Mesendoderm (in vitro differentiated cells): ENCODE measurements at regions not wholly inside any gene's neighbourhood (a gene's known extent, or its start where the extent isn't known, plus 50 kb on each side); places are given as distances from the start of the nearest gene placed in this dataset.

Experiments used
- DNase-seq: peaks from one replicate; pipeline ENCODE4 v3.0.0; 2013
- H2AK5ac ChIP-seq: 2 replicates; pipeline ENCODE4 v1.6.1; 2013; ENCODE audit warnings: low read length, inconsistent platforms
- H2BK120ac ChIP-seq: 2 replicates; pipeline ENCODE4 v1.6.1; 2013; ENCODE audit warnings: low read depth, mild to moderate bottlenecking, low read length, moderate library complexity, mixed read lengths
- H2BK15ac ChIP-seq: replicated peaks from 2 replicates; pipeline ENCODE4 v1.6.1; 2013; ENCODE audit warnings: low read depth, mild to moderate bottlenecking, moderate library complexity
- H2BK5ac ChIP-seq: 2 replicates; pipeline ENCODE4 v1.6.1; 2013; ENCODE audit warnings: low read length, inconsistent platforms
- H3K18ac ChIP-seq: 2 replicates; pipeline ENCODE4 v1.6.1; 2013; ENCODE audit warnings: mild to moderate bottlenecking, low read length, mixed read lengths
- H3K23ac ChIP-seq: one replicate; pipeline ENCODE4 v1.6.1; 2013; ENCODE audit warnings: low read length
- H3K27ac ChIP-seq: 2 replicates; pipeline ENCODE4 v1.5.1; 2013; ENCODE audit warnings: low read depth, mild to moderate bottlenecking, inconsistent platforms, low read length, moderate library complexity
- H3K27me3 ChIP-seq: 2 replicates; pipeline ENCODE4 v1.6.1; 2013; ENCODE audit warnings: low read length, control low read depth, mild to moderate bottlenecking, inconsistent platforms; ENCODE audit not compliant: insufficient read depth, poor library complexity
- H3K36me3 ChIP-seq: 2 replicates; pipeline ENCODE4 v1.6.1; 2013; ENCODE audit warnings: low read length, inconsistent platforms; ENCODE audit not compliant: control insufficient read depth, insufficient read depth
- H3K4ac ChIP-seq: one replicate; pipeline ENCODE4 v1.6.1; 2013; ENCODE audit warnings: low read depth, mild to moderate bottlenecking, low read length, moderate library complexity
- H3K4me1 ChIP-seq: 2 replicates; pipeline ENCODE4 v1.6.1; 2013; ENCODE audit warnings: low read depth, low read length, inconsistent platforms; ENCODE audit not compliant: control insufficient read depth
- H3K4me2 ChIP-seq: 2 replicates; pipeline ENCODE4 v1.6.1; 2013; ENCODE audit warnings: low read length
- H3K4me3 ChIP-seq: 2 replicates; pipeline ENCODE4 v1.5.1; 2013; ENCODE audit warnings: mild to moderate bottlenecking, low read length
- H3K56ac ChIP-seq: one replicate; pipeline ENCODE4 v1.6.1; 2013; ENCODE audit warnings: low read length
- H3K79me1 ChIP-seq: 2 replicates; pipeline ENCODE4 v1.6.1; 2013; ENCODE audit warnings: low read length, inconsistent platforms
- H3K79me2 ChIP-seq: 2 replicates; pipeline ENCODE4 v1.6.1; 2013; ENCODE audit warnings: mild to moderate bottlenecking, low read length; ENCODE audit not compliant: control insufficient read depth, insufficient read depth
- H3K9ac ChIP-seq: 2 replicates; pipeline ENCODE4 v1.6.1; 2013; ENCODE audit warnings: low read length, inconsistent platforms
- H4K5ac ChIP-seq: one replicate; pipeline ENCODE4 v1.6.1; 2013; ENCODE audit warnings: low read length
- H4K8ac ChIP-seq: one replicate; pipeline ENCODE4 v1.6.1; 2013; ENCODE audit warnings: low read depth, mild to moderate bottlenecking, control low read depth, low read length, moderate library complexity
- WGBS: extraction: QIAGEN DNeasy Blood & Tissue Kit; methylation state at CpG from one replicate; pipeline ENCODE4 v1.1.7; 2013; ENCODE audit warnings: low lambda C conversion rate, missing lambda C conversion rate; ENCODE audit not compliant: insufficient coverage; ENCODE audit errors: extremely low coverage; 5-methylcytosine and 5-hydroxymethylcytosine counted together

- no CpG with 5 or more reads among the region's 8 CpGs for WGBS
- no peak overlapping the region for H3K56ac ChIP-seq
- no peak for DNase-seq
- no peak overlapping the region for H3K9ac ChIP-seq
- H3K79me2 ChIP-seq: no peaks in the 10 kb centered on the region
- H3K4me1 ChIP-seq: no peaks in the 10 kb centered on the region
- H3K27ac ChIP-seq: no peak overlapping the region
- no peak overlapping the region for H2AK5ac ChIP-seq
- H3K4ac ChIP-seq: no peak overlapping the region
- no peak overlapping the region for H4K8ac ChIP-seq
- no peak overlapping the region for H2BK15ac ChIP-seq
- H2BK120ac ChIP-seq: no peak overlapping the region
- no peaks in the 10 kb centered on the region for H3K36me3 ChIP-seq
- H4K5ac ChIP-seq: no peak overlapping the region
- no peak overlapping the region for H3K4me2 ChIP-seq
- H3K4me3 ChIP-seq: no peak overlapping the region
- no peak overlapping the region for H3K18ac ChIP-seq
- no peak overlapping the region for H3K23ac ChIP-seq
- no peaks in the 10 kb centered on the region for H3K27me3 ChIP-seq
- H2BK5ac ChIP-seq: no peak overlapping the region
- H3K79me1 ChIP-seq: no peaks in the 10 kb centered on the region
Measured at GRCh38 chr2:121043061-121043826, 241.8 kb downstream of the TFCP2L1 start.

DNA sequence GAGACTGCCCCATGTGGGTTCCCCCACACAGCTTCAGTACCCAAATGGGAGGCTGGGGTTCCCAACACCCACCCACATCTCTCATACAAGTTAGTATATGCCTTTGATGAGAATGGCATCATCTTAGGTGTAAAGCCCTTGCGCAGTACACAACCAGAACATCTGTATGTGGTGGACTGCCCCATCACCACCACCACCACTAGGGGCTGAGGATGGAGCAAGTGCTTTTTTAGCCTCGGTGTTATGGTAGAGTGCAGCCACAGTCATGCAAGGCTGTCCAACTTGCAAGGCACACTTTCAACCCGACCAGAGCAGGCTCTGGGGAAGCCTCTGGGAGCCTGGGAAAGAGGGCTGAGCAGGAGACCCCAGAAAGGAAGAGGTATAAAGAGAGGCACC lies 241.2 kb downstream of the TFCP2L1 start:
- no peak overlapping the region for H2BK15ac ChIP-seq
- H3K4ac ChIP-seq: no peak overlapping the region
- no peaks in the 10 kb centered on the region for H3K36me3 ChIP-seq
- no peak overlapping the region for H2BK120ac ChIP-seq
- WGBS: no CpG with 5 or more reads among the region's 3 CpGs
- no peaks in the 10 kb centered on the region for H3K79me1 ChIP-seq
- H3K27ac ChIP-seq: no peak overlapping the region
- H3K56ac ChIP-seq: no peak overlapping the region
- no peak overlapping the region for H3K9ac ChIP-seq
- H3K23ac ChIP-seq: no peak overlapping the region
- no peak overlapping the region for H3K4me2 ChIP-seq
- no peak overlapping the region for H4K8ac ChIP-seq
- H3K4me3 ChIP-seq: no peak overlapping the region
- no peak overlapping the region for H4K5ac ChIP-seq
- H3K18ac ChIP-seq: no peak overlapping the region
- no peaks in the 10 kb centered on the region for H3K79me2 ChIP-seq
- no peaks in the 10 kb centered on the region for H3K27me3 ChIP-seq
- no peak for DNase-seq
- H2AK5ac ChIP-seq: no peak overlapping the region
- no peak overlapping the region for H2BK5ac ChIP-seq
- no peaks in the 10 kb centered on the region for H3K4me1 ChIP-seq

DNA sequence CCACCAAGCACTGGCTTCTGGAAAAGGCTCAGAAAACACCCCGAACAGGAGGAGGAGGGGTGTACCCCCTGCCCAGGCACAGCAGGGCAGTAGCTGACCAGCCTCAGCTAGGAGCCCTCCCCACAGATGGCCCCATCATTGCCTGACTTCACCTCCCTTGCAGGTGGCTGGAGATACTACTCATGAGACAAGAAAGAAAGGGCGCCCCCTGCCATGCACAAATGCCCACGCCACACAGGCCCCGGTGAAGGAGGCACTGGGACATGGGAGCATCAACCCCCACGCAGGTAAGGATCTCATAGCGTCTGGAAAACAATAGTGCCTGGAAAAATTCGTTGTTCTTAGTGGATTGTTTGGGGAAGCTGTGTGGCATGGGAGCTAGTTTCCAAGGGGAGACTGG lies 240.6 kb downstream of the TFCP2L1 start:
- no peaks in the 10 kb centered on the region for H3K36me3 ChIP-seq
- H3K27ac ChIP-seq: no peak overlapping the region
- no peak overlapping the region for H2BK5ac ChIP-seq
- no peak overlapping the region for H3K56ac ChIP-seq
- no peak overlapping the region for H2BK15ac ChIP-seq
- no peak overlapping the region for H3K4me2 ChIP-seq
- no peak overlapping the region for H3K18ac ChIP-seq
- H4K5ac ChIP-seq: no peak overlapping the region
- no peak overlapping the region for H4K8ac ChIP-seq
- H3K4ac ChIP-seq: no peak overlapping the region
- WGBS: no CpG with 5 or more reads among the region's 7 CpGs
- no peaks in the 10 kb centered on the region for H3K27me3 ChIP-seq
- no peaks in the 10 kb centered on the region for H3K79me1 ChIP-seq
- H2AK5ac ChIP-seq: no peak overlapping the region
- no peak overlapping the region for H3K23ac ChIP-seq
- no peaks in the 10 kb centered on the region for H3K4me1 ChIP-seq
- H3K79me2 ChIP-seq: no peaks in the 10 kb centered on the region
- H3K4me3 ChIP-seq: no peak overlapping the region
- H3K9ac ChIP-seq: no peak overlapping the region
- peak; percentile 34 for DNase-seq
- H2BK120ac ChIP-seq: no peak overlapping the region

GRCh38 chr2:121045245-121045644 lies 239.8 kb downstream of the TFCP2L1 start:
- no peak overlapping the region for H3K27ac ChIP-seq
- WGBS: no CpG with 5 or more reads among the region's 11 CpGs

GRCh38 chr2:121046335-121046734 lies 238.7 kb downstream of the TFCP2L1 start:
- Histone ChIP-seq H3K79me1 (no peaks in the 10 kb centered on the region), H3K9ac (no peak overlapping the region), H3K23ac (no peak overlapping the region), H4K8ac (no peak overlapping the region), H3K4ac (no peak overlapping the region), H2BK120ac (no peak overlapping the region), H3K27ac (no peak overlapping the region), H3K4me2 (no peak overlapping the region), H3K27me3 (no peaks in the 10 kb centered on the region), H3K56ac (no peak overlapping the region), H3K4me1 (no peaks in the 10 kb centered on the region), H3K79me2 (no peaks in the 10 kb centered on the region), H2BK15ac (no peak overlapping the region), H2AK5ac (no peak overlapping the region), H4K5ac (no peak overlapping the region), H3K36me3 (no peaks in the 10 kb centered on the region), H3K18ac (no peak overlapping the region), H3K4me3 (no peak overlapping the region), H2BK5ac (no peak overlapping the region)
- DNase-seq: no peak
- no CpG with 5 or more reads among the region's 4 CpGs for WGBS

More at GRCh38 chr2:121045245-121045644, 239.8 kb downstream of the TFCP2L1 start:
- no peak overlapping the region for H3K9ac ChIP-seq
- no peaks in the 10 kb centered on the region for H3K79me1 ChIP-seq
- H3K79me2 ChIP-seq: no peaks in the 10 kb centered on the region
- no peak overlapping the region for H4K8ac ChIP-seq
- H3K4me1 ChIP-seq: no peaks in the 10 kb centered on the region
- no peak overlapping the region for H3K23ac ChIP-seq
- no peak overlapping the region for H2AK5ac ChIP-seq
- H3K56ac ChIP-seq: no peak overlapping the region
- DNase-seq: no peak
- H4K5ac ChIP-seq: no peak overlapping the region
- no peak overlapping the region for H2BK120ac ChIP-seq
- no peaks in the 10 kb centered on the region for H3K27me3 ChIP-seq
- no peaks in the 10 kb centered on the region for H3K36me3 ChIP-seq
- H2BK15ac ChIP-seq: no peak overlapping the region
- H3K4me2 ChIP-seq: no peak overlapping the region
- H2BK5ac ChIP-seq: no peak overlapping the region
- no peak overlapping the region for H3K18ac ChIP-seq
- H3K4ac ChIP-seq: no peak overlapping the region
- H3K4me3 ChIP-seq: no peak overlapping the region

GRCh38 chr2:121047383-121047782 lies 237.6 kb downstream of the TFCP2L1 start:
- Histone ChIP-seq H4K8ac (no peak overlapping the region), H3K27ac (no peak overlapping the region), H3K27me3 (no peaks in the 10 kb centered on the region), H4K5ac (no peak overlapping the region), H2BK15ac (no peak overlapping the region), H2BK120ac (no peak overlapping the region), H3K4me1 (no peaks in the 10 kb centered on the region), H3K9ac (no peak overlapping the region), H3K36me3 (no peaks in the 10 kb centered on the region), H3K4ac (no peak overlapping the region), H2BK5ac (no peak overlapping the region), H3K23ac (no peak overlapping the region), H3K79me2 (no peaks in the 10 kb centered on the region), H3K56ac (no peak overlapping the region), H3K79me1 (no peaks in the 10 kb centered on the region), H3K18ac (no peak overlapping the region), H3K4me2 (no peak overlapping the region), H2AK5ac (no peak overlapping the region), H3K4me3 (no peak overlapping the region)
- DNase-seq: no peak
- WGBS: no CpG with 5 or more reads among the region's 4 CpGs
